Colonic mucosa (tissue), 4 donors: ENCODE measurements at regions not wholly inside any gene's neighbourhood (a gene's known extent, or its start where the extent isn't known, plus 50 kb on each side); places are given as distances from the start of the nearest gene placed in this dataset.

ENCODE experiments used
- DNase-seq: peaks from one replicate; pipeline ENCODE4 v3.0.0-alpha.2; 2020
- H3K27ac ChIP-seq: fragments of 200-600 bp; one replicate; pipeline ENCODE4 v1.8.0; 2021
- H3K27me3 ChIP-seq: fragments of 200-600 bp; one replicate; pipeline ENCODE4 v1.8.0; 2021
- H3K36me3 ChIP-seq: fragments of 200-600 bp; one replicate; pipeline ENCODE4 v1.8.0; 2021
- H3K4me1 ChIP-seq: fragments of 200-600 bp; one replicate; pipeline ENCODE4 v1.8.0; 2021; ENCODE audit warnings: mild to moderate bottlenecking
- H3K4me3 ChIP-seq: fragments of 200-600 bp; one replicate; pipeline ENCODE4 v1.8.0; 2021
- H3K9ac ChIP-seq, 2 donors: one replicate each; pipeline ENCODE4 v1.7.0; 2013; ENCODE audit warnings: control low read depth in 2 of 2, low read depth in 2 of 2, low read length in 2 of 2
- H3K9me3 ChIP-seq: fragments of 200-600 bp; one replicate; pipeline ENCODE4 v1.8.0; 2021
- CTCF ChIP-seq: fragments of 200-600 bp; IDR thresholded peaks from one replicate; pipeline ENCODE4 v1.8.0; 2022; ENCODE audit warnings: antibody characterized with exemption, mild to moderate bottlenecking
- intact Hi-C: fragments of 100-400 bp; cut with DNase I; formaldehyde crosslinking; loops from one replicate; pipeline ENCODE4 v1.14.1; 2022
- donor health status: healthy.
- donor health status: DM: no; HTN: no; CAD: no.
- donor health status: DM: no; HTN: no; CAD: no.

DNA sequence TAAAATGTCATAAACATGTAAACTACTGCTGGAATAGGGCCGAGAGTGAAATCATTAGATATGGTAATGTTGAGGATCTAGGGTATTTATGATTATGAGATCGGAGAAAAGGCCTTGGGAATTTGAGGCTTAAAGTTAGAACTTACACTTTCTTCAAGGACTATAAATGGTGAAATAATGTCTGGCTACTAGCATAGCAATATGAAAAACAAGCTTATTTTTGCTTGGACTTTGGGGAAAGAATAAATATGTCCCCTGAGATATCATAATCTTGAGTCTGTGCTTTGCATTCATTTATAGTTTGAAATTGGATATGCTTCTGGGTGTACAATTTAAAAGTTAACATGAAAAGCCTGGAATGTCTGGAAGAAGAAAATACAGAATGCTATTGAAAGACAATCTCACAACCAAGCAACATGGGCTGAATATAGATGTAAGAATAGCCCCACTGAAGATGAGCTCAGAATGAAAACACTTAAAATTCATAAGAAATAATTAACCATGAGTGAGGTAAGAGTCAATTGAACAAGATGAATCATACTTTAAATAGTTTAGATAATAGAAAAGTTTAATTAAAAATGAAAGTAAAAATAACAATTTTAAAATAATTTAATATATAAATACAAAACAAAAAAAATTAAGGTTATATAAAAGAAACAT lies 1555.4 kb upstream of the MIR17HG start:
- no peaks in the 10 kb centered on the region for H3K36me3 ChIP-seq
- no peaks in the 10 kb centered on the region for H3K9me3 ChIP-seq
- H3K27ac ChIP-seq: no peak overlapping the region
- no peak for TF ChIP-seq CTCF
- no peak overlapping the region for H3K4me3 ChIP-seq
- H3K27me3 ChIP-seq: no peaks in the 10 kb centered on the region
- DNase-seq: no peak
- intact Hi-C loops: no loop called here
- no peak overlapping the region for H3K9ac ChIP-seq
- no peaks in the 10 kb centered on the region for H3K4me1 ChIP-seq

DNA sequence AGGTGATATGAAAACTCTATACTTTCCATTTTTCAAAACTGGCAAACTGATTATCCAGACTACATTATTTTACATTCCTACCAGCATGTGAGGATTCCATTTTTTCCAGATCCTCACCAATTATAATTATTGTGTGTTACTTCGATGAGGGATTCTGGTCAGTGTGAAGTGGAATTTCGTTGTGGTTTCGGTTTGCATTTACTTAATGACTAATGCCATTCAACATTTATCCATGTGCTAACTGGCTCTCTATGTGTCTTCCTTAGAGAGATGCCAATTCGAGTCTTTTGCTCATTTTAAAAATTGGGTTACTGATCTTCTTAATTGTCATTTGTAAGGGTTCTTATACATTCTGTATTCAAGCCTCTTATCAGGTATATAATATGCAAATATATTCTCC lies 1551.3 kb upstream of the MIR17HG start:
- H3K4me1 ChIP-seq: no peaks in the 10 kb centered on the region
- H3K27ac ChIP-seq: no peak overlapping the region
- DNase-seq: no peak
- intact Hi-C loops: no loop called here
- H3K36me3 ChIP-seq: no peaks in the 10 kb centered on the region
- H3K9ac ChIP-seq: no peak overlapping the region
- H3K27me3 ChIP-seq: no peaks in the 10 kb centered on the region
- no peak for TF ChIP-seq CTCF
- H3K4me3 ChIP-seq: no peak overlapping the region
- H3K9me3 ChIP-seq: no peaks in the 10 kb centered on the region

GRCh38 chr13:89803839-89804238 lies 1543.6 kb upstream of the MIR17HG start:
- no peaks in the 10 kb centered on the region for H3K4me1 ChIP-seq
- no peak for TF ChIP-seq CTCF
- no peak for DNase-seq
- no peaks in the 10 kb centered on the region for H3K27me3 ChIP-seq
- H3K27ac ChIP-seq: no peak overlapping the region
- no peaks in the 10 kb centered on the region for H3K9me3 ChIP-seq
- no peak overlapping the region for H3K4me3 ChIP-seq
- no peak overlapping the region for H3K9ac ChIP-seq
- intact Hi-C loops: no loop called here
- H3K36me3 ChIP-seq: no peaks in the 10 kb centered on the region

DNA sequence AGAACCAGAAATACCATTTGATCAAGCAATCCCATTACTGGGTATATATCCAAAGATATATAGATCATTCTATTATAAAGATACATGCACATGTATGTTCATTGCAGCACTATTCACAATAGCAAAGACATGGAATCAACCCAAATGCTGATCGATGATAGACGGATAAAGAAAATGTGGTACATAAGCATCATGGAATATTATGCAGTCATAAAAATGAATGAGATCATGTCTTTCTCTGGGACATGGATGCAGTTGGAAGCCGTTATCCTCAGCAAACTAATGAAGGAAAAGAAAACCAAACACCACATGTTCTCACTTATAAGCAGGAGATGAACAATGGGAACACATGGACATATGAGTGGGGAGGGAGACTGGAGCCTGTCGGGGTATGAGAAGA lies 1540.9 kb upstream of the MIR17HG start:
- H3K4me3 ChIP-seq: no peak overlapping the region
- H3K27ac ChIP-seq: no peak overlapping the region
- no peaks in the 10 kb centered on the region for H3K36me3 ChIP-seq
- no peaks in the 10 kb centered on the region for H3K27me3 ChIP-seq
- H3K4me1 ChIP-seq: no peaks in the 10 kb centered on the region
- no peak overlapping the region for H3K9ac ChIP-seq
- DNase-seq: no peak
- no peaks in the 10 kb centered on the region for H3K9me3 ChIP-seq
- intact Hi-C loops: no loop called here
- no peak for TF ChIP-seq CTCF

DNA sequence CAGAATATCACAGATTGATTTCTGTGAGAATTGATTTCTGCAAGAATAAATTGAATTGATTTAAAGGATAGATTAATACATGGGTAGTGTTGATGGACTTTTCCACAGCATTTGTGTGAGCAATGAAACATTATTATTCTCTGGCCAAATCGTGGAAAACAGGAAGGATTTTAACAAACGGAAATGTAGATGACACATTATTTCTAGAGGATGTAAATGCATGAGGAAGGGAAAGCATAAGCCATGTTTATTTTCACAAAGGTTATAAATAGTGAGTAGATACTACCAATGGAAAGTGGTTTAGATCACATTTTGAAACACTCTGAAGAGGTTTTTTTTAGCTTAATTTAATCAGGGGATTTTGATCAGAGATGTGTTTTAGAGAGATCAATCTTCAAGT lies 1534.6 kb upstream of the MIR17HG start:
- Histone ChIP-seq H3K27ac (no peak overlapping the region), H3K36me3 (no peaks in the 10 kb centered on the region), H3K27me3 (no peaks in the 10 kb centered on the region), H3K4me1 (no peaks in the 10 kb centered on the region), H3K9ac (no peak overlapping the region), H3K9me3 (no peaks in the 10 kb centered on the region), H3K4me3 (no peak overlapping the region)
- intact Hi-C loops: no loop called here
- no peak for TF ChIP-seq CTCF
- no peak for DNase-seq
